ENCODE measurements at regions not wholly inside any gene's neighbourhood (a gene's known extent, or its start where the extent isn't known, plus 50 kb on each side); places are given as distances from the start of the nearest gene placed in this dataset.

DNA sequence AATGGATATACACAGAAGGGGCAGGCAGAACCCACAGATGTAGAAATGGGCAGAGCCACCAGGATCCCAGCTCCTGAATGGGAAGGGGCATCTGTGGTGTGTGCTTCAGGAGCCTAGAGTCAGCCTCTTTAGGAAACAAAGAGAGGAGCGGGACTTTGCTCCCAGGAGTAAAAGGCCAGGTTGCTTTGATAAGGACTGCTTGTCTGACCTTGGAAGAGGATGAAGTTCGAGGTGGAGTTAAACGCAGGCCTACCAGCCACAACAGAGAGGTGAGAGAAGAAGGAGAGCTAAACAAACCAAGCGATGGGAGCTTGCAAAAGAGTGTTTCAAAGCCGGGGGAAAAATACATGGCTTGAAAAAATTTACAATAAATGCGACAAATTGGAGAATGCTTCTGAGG is 49.9 kb upstream of the TMPRSS2 start:
- no peaks in the 10 kb centered on the region for H3K4me1 ChIP-seq
- H3K9me3 ChIP-seq: no peaks in the 10 kb centered on the region
- H3K27me3 ChIP-seq: no peaks in the 10 kb centered on the region
- intact Hi-C loops (cut with DNase I; ENCODE audit: low total_unique reads): no loop called here
- TF ChIP-seq, protein P1, sequence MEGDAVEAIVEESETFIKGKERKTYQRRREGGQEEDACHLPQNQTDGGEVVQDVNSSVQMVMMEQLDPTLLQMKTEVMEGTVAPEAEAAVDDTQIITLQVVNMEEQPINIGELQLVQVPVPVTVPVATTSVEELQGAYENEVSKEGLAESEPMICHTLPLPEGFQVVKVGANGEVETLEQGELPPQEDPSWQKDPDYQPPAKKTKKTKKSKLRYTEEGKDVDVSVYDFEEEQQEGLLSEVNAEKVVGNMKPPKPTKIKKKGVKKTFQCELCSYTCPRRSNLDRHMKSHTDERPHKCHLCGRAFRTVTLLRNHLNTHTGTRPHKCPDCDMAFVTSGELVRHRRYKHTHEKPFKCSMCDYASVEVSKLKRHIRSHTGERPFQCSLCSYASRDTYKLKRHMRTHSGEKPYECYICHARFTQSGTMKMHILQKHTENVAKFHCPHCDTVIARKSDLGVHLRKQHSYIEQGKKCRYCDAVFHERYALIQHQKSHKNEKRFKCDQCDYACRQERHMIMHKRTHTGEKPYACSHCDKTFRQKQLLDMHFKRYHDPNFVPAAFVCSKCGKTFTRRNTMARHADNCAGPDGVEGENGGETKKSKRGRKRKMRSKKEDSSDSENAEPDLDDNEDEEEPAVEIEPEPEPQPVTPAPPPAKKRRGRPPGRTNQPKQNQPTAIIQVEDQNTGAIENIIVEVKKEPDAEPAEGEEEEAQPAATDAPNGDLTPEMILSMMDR (IDR thresholded peaks at IDR 0.05): no peak
- TF ChIP-seq POLR2AphosphoS5 (IDR thresholded peaks at IDR 0.05) (no peak), POLR2A (IDR thresholded peaks at IDR 0.05) (no peak)
- no peaks in the 10 kb centered on the region for H3K36me3 ChIP-seq
- no peak for DNase-seq (ENCODE audit: low spot score in 2 of 2)
- H3K4me3 ChIP-seq: no peak overlapping the region
- no peak overlapping the region for H3K27ac ChIP-seq
